NCI-H2107 (cell line): ENCODE measurements at regions not wholly inside any gene's neighbourhood (a gene's known extent, or its start where the extent isn't known, plus 50 kb on each side); places are given as distances from the start of the nearest gene placed in this dataset.

Experiments
- DNase-seq: peaks from one replicate; lab custom pipeline; 2025; lab: John Stamatoyannopoulos, UW

- DNase-seq: no peak
These were observed 110.6 kb upstream of the NHSL1 start for GRCh38 chr6:138609801-138610430.

DNA sequence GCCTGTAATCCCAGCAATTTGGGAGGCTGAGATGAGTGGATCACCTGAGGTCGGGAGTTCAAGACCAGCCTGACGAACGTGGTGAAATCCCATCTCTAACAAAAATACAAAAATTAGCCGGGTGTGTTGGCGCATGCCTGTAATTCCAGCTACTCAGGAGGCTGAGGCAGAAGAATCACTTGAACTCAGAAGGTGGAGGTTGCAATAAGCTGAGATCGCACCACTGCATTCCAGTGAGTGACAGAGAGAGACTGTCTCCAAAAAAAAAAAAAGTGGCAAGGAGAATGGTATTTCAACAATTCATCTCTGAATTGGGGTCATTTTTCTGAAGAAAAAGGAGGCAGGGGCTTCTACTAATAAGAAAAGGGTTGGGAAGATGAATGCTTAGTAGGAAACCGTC, 111.5 kb upstream of the NHSL1 start:
- no peak for DNase-seq

- no peak for DNase-seq
These were observed 114.9 kb upstream of the NHSL1 start for GRCh38 chr6:138614151-138614550.

DNA sequence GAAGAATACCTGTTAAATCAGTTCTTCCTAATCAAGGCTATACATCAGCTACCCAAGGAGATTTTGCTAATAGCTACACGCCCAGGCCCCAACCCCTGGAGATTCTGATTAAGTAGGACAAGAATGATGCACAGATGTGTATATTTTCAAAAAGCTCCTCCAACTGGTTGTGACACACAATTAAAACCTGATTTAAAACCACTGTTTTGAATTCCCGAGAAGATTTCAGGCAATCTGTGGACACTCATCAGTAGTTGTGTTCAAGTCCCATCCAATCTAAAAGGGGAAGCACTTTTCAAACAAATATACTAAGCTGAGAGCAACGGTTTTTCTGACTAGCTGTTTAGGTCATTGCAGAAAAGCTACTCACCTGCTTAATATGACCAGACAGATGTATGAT, 118.9 kb upstream of the NHSL1 start:
- no peak for DNase-seq

GRCh38 chr6:138620630-138621029, 121.3 kb upstream of the NHSL1 start:
- no peak for DNase-seq

GRCh38 chr6:138622967-138623366, 123.7 kb upstream of the NHSL1 start:
- DNase-seq: no peak

DNA sequence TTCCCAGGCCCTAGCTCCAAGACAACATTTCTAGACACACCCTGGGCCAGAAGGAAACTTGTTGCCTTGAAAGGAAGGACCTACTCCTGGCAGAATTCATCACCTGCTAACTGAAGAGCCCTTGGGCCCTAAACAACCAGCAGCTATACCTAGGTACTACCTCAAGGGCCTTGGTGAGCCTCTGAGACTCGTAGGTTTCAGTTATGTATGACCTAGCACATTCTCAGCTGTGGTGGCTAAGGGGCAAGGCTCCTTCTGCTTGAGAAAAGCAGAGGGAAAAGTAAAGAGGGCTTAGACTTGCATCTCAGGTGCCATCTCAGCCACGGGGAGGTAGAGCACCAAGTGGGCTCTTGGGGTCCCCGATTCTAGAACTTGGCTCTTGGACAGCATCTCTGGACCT, 132.3 kb upstream of the NHSL1 start:
- DNase-seq: no peak

- no peak for DNase-seq
These were observed 135.7 kb upstream of the CCDC28A start for GRCh38 chr6:138637822-138638221.

DNA sequence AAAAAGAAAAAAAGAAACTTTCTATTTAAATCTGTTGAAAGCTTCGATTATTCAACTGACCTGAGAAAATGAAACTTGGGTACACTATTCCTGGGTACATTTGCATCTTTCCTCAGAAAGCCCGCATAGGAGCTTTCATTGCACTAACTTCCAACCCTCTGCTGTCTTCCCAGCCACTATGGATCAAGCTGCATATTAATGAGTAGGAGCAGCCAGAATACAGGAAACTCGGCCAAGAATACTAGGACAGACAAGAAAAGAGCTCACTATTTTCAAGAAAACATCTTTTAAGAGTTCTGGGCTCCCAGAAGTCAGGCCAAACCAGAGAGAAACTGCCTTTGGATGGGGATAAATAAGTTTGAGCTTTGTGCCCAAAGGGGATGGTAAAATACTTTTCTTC, 135.0 kb upstream of the CCDC28A start:
- no peak for DNase-seq

DNA sequence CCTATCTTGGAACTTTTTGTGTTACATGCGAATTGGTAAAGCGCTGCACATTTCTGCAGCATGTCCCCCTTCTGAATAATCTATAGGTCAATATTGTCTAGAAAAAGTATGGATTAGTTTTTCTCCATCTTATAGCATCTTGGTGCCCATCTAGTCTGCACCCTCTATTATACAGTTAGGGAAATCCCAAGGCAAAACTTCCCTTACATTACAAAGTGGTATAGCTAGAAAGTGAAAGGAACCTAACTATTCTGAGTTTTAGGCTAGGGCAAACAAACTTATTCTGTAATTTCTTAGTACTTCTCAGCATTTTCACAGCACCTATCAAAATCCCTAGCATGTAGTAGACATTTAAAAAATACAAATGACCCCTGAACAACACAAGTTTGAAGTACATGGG, 133.5 kb upstream of the CCDC28A start:
- DNase-seq: no peak

- no peak for DNase-seq
These were observed 130.4 kb upstream of the CCDC28A start for GRCh38 chr6:138643210-138643609.

DNA sequence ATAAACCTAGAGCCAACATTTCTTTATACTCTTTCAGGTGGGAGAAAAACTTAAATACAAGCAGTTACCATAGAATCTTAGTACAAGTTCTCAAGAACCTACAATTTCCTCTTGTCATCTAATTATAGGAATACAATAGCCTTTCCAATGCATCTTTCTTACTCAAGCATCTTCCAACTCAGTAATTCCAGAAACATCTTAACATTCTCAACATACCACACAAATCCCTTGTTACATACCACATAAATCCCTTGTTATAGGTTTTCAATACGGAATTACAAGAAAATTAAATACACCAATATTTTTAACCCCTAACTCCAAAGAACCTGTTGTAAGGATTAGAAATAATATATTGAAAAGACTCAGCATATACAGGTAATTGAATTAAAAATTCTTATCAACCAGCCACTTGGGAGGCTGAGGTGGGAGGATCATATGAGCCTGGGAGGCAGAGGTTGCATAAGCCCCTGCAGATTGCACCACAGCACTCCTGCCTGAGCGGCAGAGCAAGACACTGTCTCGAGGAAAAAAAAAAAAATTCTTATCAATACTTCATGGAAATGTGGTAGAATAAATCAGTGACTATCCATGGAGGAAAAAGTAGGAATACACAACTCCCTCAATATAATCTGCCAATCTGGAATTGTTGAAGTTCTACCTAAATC, 127.5 kb upstream of the CCDC28A start:
- no peak for DNase-seq

DNA sequence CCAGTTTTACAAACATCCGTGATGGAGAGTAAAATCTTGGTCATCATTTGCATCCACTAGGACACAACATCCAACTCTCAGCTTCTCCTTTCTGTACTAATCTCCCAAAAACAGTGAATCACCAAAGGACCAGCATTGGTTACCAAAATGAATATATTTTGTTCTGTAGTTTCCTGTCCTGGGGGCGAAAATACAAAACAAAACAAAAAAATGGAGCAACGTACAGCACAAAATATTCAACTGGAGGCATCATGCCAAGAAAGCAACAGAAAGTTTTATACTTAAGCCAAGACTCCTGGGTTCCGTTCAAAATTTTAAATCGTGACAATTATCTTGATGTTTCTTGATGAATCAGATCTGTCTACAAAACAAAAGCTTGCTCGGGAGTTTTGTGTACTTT, 126.6 kb upstream of the CCDC28A start:
- no peak for DNase-seq

DNA sequence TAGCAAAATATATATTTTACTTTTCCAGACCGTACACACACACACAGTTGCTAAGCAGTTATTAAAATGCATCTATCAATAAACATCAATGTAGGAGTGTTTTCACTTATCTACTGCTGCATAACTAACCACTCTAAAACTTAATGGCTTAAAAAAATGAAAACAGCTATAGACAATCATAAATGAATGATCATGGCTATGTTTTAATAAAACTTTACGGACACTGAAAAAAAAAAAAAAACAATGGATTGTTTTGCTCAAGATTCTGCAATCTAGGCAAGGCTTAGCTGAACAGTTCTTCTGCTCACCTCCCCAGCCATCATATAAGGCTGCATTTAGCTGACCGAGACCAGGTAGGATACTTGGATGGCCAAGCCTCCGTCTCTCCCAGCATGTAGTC, 125.4 kb upstream of the CCDC28A start:
- no peak for DNase-seq

DNA sequence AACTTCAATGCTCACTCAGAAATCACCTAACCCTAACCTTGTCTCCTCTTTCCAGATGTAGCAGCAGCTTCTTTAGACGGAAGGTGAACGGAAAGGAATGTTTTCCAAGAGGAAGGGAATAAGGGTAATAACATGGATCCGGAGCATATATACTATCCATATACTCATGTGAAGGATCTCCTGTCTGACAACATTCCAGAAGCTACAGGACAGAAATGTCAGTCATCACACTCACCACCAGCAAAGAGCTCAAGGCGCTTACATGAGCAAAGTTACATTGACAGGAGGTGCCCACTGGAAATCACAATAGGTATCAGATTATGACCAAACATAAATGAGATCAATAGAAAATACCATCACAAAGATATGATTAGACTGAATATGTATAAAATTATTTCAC, 122.1 kb upstream of the CCDC28A start:
- no peak for DNase-seq

GRCh38 chr6:138652824-138653223, 120.7 kb upstream of the CCDC28A start:
- DNase-seq: no peak

DNA sequence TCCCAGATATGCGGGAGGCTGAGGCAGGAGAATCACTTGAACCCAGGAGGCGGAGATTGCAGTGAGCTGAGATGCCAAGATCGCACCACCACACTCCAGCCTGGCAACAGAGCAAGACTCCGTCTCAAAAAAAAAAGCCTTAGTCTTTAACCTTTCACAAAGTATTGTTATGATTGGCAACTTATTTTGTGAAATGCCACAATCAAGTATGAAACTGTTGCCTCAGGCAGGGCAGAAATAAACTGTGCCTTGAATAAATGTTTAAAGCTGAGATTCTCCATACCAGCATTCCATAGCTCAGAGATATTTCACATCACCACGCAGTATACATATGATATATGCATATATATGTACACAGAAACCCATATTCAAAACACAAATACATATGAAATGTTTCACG, 120.1 kb upstream of the CCDC28A start:
- DNase-seq: no peak

GRCh38 chr6:138654715-138655634, 118.6 kb upstream of the CCDC28A start:
- no peak for DNase-seq

DNA sequence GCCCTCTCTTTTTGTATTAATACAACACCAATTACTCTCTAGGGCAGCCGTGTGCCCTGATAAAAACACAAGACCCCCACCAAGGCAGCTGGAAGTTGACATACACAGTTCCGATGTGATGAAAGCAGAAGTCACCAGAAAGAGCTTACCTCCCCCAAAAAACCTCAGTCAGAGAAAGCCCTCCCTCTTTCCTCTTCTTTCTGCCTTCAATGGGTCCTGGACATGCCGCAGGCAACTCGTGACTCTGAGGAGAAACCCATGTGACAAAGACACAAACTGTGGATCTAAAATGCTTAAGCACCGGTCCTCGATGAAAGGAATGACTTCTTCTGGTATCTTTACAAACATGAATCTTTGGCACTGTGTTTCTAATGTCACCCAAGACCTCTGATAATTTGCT, 117.7 kb upstream of the CCDC28A start:
- no peak for DNase-seq

- DNase-seq: no peak
These were observed 117.1 kb upstream of the CCDC28A start for GRCh38 chr6:138656364-138657064.

- no peak for DNase-seq
These were observed 116.5 kb upstream of the CCDC28A start for GRCh38 chr6:138657065-138657425.

GRCh38 chr6:138659998-138660397, 113.6 kb upstream of the CCDC28A start:
- no peak for DNase-seq

- DNase-seq: no peak
These were observed 111.1 kb upstream of the CCDC28A start for GRCh38 chr6:138662471-138662870.
